ENCODE measurements at regions not wholly inside any gene's neighbourhood (a gene's known extent, or its start where the extent isn't known, plus 50 kb on each side); places are given as distances from the start of the nearest gene placed in this dataset.

DNA sequence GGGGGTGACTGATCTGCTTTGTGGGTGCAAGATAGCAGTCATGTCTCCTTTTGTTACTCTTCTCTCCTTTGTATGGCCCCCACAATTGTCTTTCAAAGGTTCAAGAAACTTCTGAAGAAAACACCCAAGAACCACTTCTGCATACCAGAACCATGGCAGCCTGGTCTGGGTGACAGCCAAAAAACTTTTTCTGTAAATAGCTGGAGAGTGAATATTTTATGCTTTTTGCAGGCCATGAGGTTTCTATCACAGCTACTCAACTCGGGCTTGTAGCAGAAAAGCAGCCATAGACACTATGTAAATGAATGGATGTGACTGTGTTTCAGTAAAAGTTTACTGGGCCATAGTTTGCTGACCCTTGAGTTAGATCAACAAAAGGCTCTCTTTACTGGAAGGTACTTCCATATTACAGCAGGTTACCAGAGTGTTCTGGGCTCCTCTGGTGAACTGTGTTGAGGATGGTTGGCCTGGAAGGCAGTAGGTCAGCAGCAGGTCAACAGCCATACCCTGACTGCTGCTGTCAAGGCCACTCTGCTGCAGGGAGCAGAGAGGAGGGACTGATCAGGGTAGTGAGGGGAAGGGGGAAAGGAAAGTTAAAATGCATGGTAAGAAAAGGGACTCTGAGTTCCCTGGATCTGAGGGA is 116.4 kb downstream of the GDAP2 start:
- DNase-seq = no peak

Measured in activated CD4-positive, alpha-beta T cell treated with anti-CD3 and anti-CD28 coated beads, Interleukin-2, amount 50 U/mL, for 4 hours (primary cell).